H9 (cell line): ENCODE measurements at regions not wholly inside any gene's neighbourhood (a gene's known extent, or its start where the extent isn't known, plus 50 kb on each side); places are given as distances from the start of the nearest gene placed in this dataset.

Experiments
- DNase-seq: peaks from one replicate; pipeline ENCODE4 v3.0.0-alpha.2; 2017
- H2AFZ ChIP-seq: one replicate; pipeline ENCODE4 v1.6.1; 2013; ENCODE audit warnings: mild to moderate bottlenecking, low read length, control low read depth, moderate library complexity
- H2AK5ac ChIP-seq: 2 replicates; pipeline ENCODE4 v1.6.1; 2013; ENCODE audit warnings: low read length, control low read depth, mixed read lengths; ENCODE audit not compliant: insufficient read length
- H2BK120ac ChIP-seq: one replicate; pipeline ENCODE4 v1.6.1; 2013; ENCODE audit warnings: low read depth, mild to moderate bottlenecking, low read length, control low read depth, inconsistent platforms; ENCODE audit not compliant: poor library complexity, severe bottlenecking
- H2BK12ac ChIP-seq: 2 replicates; pipeline ENCODE4 v1.6.1; 2013; ENCODE audit warnings: low read length, control low read depth, mixed read lengths, low read depth; ENCODE audit not compliant: insufficient read length
- H2BK15ac ChIP-seq: 2 replicates; pipeline ENCODE4 v1.6.1; 2013; ENCODE audit warnings: low read depth, low read length, control low read depth
- H2BK20ac ChIP-seq: one replicate; pipeline ENCODE4 v1.6.1; 2013; ENCODE audit warnings: low read depth, mild to moderate bottlenecking, low read length, control low read depth, inconsistent platforms; ENCODE audit not compliant: poor library complexity, severe bottlenecking
- H2BK5ac ChIP-seq: 2 replicates; pipeline ENCODE4 v1.6.1; 2013; ENCODE audit warnings: low read length, control low read depth, mixed read lengths; ENCODE audit not compliant: insufficient read length
- H3K14ac ChIP-seq: 2 replicates; pipeline ENCODE4 v1.6.1; 2013; ENCODE audit warnings: low read length, control low read depth; ENCODE audit not compliant: insufficient read depth
- H3K18ac ChIP-seq: 2 replicates; pipeline ENCODE4 v1.6.1; 2013; ENCODE audit warnings: low read depth, mild to moderate bottlenecking, mixed read lengths, low read length, control low read depth; ENCODE audit not compliant: insufficient read length
- H3K23ac ChIP-seq: 2 replicates; pipeline ENCODE4 v1.6.1; 2013; ENCODE audit warnings: low read length, control low read depth, mixed read lengths, low read depth; ENCODE audit not compliant: insufficient read length
- H3K23me2 ChIP-seq: 2 replicates; pipeline ENCODE4 v1.6.1; 2013; ENCODE audit warnings: low read depth, mild to moderate bottlenecking, mixed read lengths, low read length, control low read depth; ENCODE audit not compliant: insufficient read length, poor library complexity, severe bottlenecking
- H3K27ac ChIP-seq: 2 replicates; pipeline ENCODE4 v1.5.1; 2013; ENCODE audit warnings: low read length, control low read depth, mixed read lengths, low read depth; ENCODE audit not compliant: insufficient read length
- H3K27me3 ChIP-seq: 2 replicates; pipeline ENCODE4 v1.6.1; 2013; ENCODE audit warnings: low read length, control low read depth, inconsistent platforms; ENCODE audit not compliant: insufficient read depth
- H3K4ac ChIP-seq: 2 replicates; pipeline ENCODE4 v1.6.1; 2013; ENCODE audit warnings: low read depth, mild to moderate bottlenecking, control low read depth, inconsistent platforms, low read length, moderate library complexity
- H3K4me1 ChIP-seq: 2 replicates; pipeline ENCODE4 v1.6.1; 2013; ENCODE audit warnings: low read length, control low read depth, inconsistent platforms; ENCODE audit not compliant: insufficient read depth
- H3K4me2 ChIP-seq: 2 replicates; pipeline ENCODE4 v1.6.1; 2013; ENCODE audit warnings: low read length, control low read depth, mixed read lengths; ENCODE audit not compliant: insufficient read length, insufficient read depth
- H3K56ac ChIP-seq: 2 replicates; pipeline ENCODE4 v1.6.1; 2013; ENCODE audit warnings: low read depth, mild to moderate bottlenecking, mixed read lengths, low read length, control low read depth; ENCODE audit not compliant: insufficient read length
- H3K79me1 ChIP-seq: 2 replicates; pipeline ENCODE4 v1.6.1; 2013; ENCODE audit warnings: low read depth, mild to moderate bottlenecking, moderate library complexity, low read length, control low read depth, inconsistent platforms; ENCODE audit not compliant: insufficient read depth, poor library complexity, severe bottlenecking
- H3K79me2 ChIP-seq: 2 replicates; pipeline ENCODE4 v1.6.1; 2013; ENCODE audit warnings: low read length, control low read depth, inconsistent platforms; ENCODE audit not compliant: insufficient read depth
- H3K9ac ChIP-seq: 2 replicates; pipeline ENCODE4 v1.6.1; 2013; ENCODE audit warnings: low read length, control low read depth, mixed read lengths; ENCODE audit not compliant: insufficient read length; ENCODE audit errors: extremely low read depth
- H3K9me3 ChIP-seq: one replicate; pipeline ENCODE4 v1.6.1; 2013; ENCODE audit warnings: low read depth, low read length, inconsistent platforms; ENCODE audit not compliant: control insufficient read depth
- H3T11ph ChIP-seq: one replicate; pipeline ENCODE4 v1.6.1; 2013; ENCODE audit warnings: mild to moderate bottlenecking, low read length, control low read depth, inconsistent platforms
- H4K20me1 ChIP-seq: one replicate; pipeline ENCODE4 v1.6.1; 2013; ENCODE audit not compliant: control insufficient read depth, insufficient read length, insufficient read depth
- H4K5ac ChIP-seq: 2 replicates; pipeline ENCODE4 v1.6.1; 2013; ENCODE audit warnings: low read depth, mild to moderate bottlenecking, mixed read lengths, low read length, control low read depth; ENCODE audit not compliant: insufficient read length
- H4K8ac ChIP-seq: replicated peaks from 2 replicates; pipeline ENCODE4 v1.6.1; 2013; ENCODE audit warnings: low read length, control low read depth, mixed read lengths, low read depth; ENCODE audit not compliant: insufficient read length
- H4K91ac ChIP-seq: 2 replicates; pipeline ENCODE4 v1.6.1; 2013; ENCODE audit warnings: low read depth, mild to moderate bottlenecking, moderate library complexity, mixed read lengths, low read length, control low read depth; ENCODE audit not compliant: insufficient read length
- H3K27ac Mint-ChIP-seq, 3 experiments: 2 replicates in 2 of 3; 3 replicates in 1 of 3; pipeline ENCODE4 v1.8.0; 2020 to 2021; ENCODE audit warnings: mixed read lengths in 3 of 3, mild to moderate bottlenecking in 1 of 3, moderate library complexity in 1 of 3
- H3K27me3 Mint-ChIP-seq: 2 replicates; pipeline ENCODE4 v1.8.0; 2021; ENCODE audit warnings: low read depth, mild to moderate bottlenecking, moderate library complexity, mixed read lengths
- H3K36me3 Mint-ChIP-seq, 3 experiments: 2 replicates in 2 of 3; 3 replicates in 1 of 3; pipeline ENCODE4 v1.8.0; 2020 to 2021; ENCODE audit warnings: low read depth in 3 of 3, mixed read lengths in 3 of 3; ENCODE audit not compliant: insufficient read depth in 1 of 3
- H3K4me1 Mint-ChIP-seq, 2 experiments: 2 replicates each; pipeline ENCODE4 v1.8.0; 2020; ENCODE audit warnings: mixed read lengths in 2 of 2
- H3K4me3 Mint-ChIP-seq, 2 experiments: 2 replicates in 1 of 2; 3 replicates in 1 of 2; pipeline ENCODE4 v1.8.0; 2020 to 2021; ENCODE audit warnings: mild to moderate bottlenecking in 2 of 2, mixed read lengths in 2 of 2, moderate library complexity in 1 of 2
- H3K9me3 Mint-ChIP-seq, 2 experiments: 2 replicates in 1 of 2; 3 replicates in 1 of 2; pipeline ENCODE4 v1.8.0; 2020; ENCODE audit warnings: mild to moderate bottlenecking in 2 of 2, mixed read lengths in 2 of 2, moderate library complexity in 1 of 2
- WGBS: extraction: QIAGEN DNeasy Blood & Tissue Kit; methylation state at CpG from one replicate; pipeline ENCODE4 v1.1.7; 2013; ENCODE audit warnings: missing lambda C conversion rate, low lambda C conversion rate, mixed read lengths; ENCODE audit not compliant: insufficient read length; ENCODE audit errors: extremely low coverage; 5-methylcytosine and 5-hydroxymethylcytosine counted together
- TF ChIP-seq, protein P1 (sequence below): fragments of 200-600 bp; sonication (generic); conservative IDR thresholded peaks from 3 replicates; pipeline ENCODE4 v1.8.0; 2021; ENCODE audit warnings: antibody characterized with exemption, mild to moderate bottlenecking

DNA sequence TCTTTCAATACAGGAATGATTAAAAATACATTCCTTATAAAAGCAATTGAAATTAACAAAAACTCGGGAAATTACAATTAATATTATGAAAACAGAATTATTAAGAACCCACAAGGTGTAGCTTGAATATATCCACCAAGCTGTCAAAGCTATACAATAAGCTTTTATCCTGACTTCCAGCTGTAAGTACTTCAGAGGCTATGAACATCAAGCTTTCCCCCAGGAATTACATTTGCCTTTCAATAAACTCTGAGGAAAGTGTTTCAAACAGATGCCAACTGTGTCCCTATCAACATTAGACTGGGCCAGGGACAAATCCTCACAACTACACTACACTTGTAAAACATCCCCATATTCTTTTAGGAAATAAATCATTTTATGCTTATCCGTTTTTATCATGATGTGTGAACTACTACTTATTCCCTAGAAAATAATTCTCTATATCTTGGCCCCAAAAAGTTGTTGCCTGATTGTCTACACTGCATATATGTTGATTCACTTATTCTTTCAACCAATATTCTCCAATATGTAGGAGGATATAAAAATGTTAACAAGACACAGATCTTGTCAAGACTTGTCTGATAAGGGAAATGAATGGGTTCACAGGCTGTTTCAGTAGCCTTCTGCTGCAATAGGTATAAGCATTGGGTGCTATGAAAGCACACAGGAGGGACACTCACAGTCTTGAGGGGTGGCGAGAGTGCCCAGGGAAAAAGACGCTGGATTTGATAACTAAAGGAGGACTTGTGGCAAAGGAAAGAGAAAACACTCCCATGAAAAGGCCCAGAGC lies 494.1 kb downstream of the CENPC start:
- Histone ChIP-seq H2BK5ac (no peak overlapping the region), H3K56ac (no peak overlapping the region), H4K5ac (no peak overlapping the region), H2BK20ac (no peak overlapping the region), H2AFZ (no peak overlapping the region), H3K27ac (no peak overlapping the region), H3K23ac (no peak overlapping the region), H2AK5ac (no peak overlapping the region), H3K4me1 (peaks cover 4% of the 10 kb centered on the region), H3K14ac (no peak overlapping the region), H3K79me1 (no peaks in the 10 kb centered on the region), H3K79me2 (no peaks in the 10 kb centered on the region), H3T11ph (no peak overlapping the region), H3K18ac (no peak overlapping the region), H3K9me3 (no peaks in the 10 kb centered on the region), H2BK120ac (no peak overlapping the region), H3K9ac (no peak overlapping the region), H2BK15ac (no peak overlapping the region), H3K4me2 (no peak overlapping the region), H4K20me1 (no peaks in the 10 kb centered on the region), H3K23me2 (no peaks in the 10 kb centered on the region), H2BK12ac (no peak overlapping the region), H3K27me3 (no peaks in the 10 kb centered on the region), H4K8ac (no peak overlapping the region), H3K4ac (no peak overlapping the region), H4K91ac (no peak overlapping the region)
- DNase-seq = no peak
- Mint-ChIP-seq H3K36me3 (no peaks in the 10 kb centered on the region), H3K4me1 (peaks cover 24 to 26% of the 10 kb centered on the region in 2 experiments), H3K9me3 (no peaks in the 10 kb centered on the region; a peak in 2 of 5 replicates), H3K4me3 (no peak overlapping the region), H3K27ac (no peak overlapping the region; a peak in 1 of 7 replicates), H3K27me3 (peaks cover 8% of the 10 kb centered on the region; the same call in 1 of the 2 replicates)
- WGBS = no CpG with 5 or more reads among the region's 4 CpGs
- TF ChIP-seq, protein P1, sequence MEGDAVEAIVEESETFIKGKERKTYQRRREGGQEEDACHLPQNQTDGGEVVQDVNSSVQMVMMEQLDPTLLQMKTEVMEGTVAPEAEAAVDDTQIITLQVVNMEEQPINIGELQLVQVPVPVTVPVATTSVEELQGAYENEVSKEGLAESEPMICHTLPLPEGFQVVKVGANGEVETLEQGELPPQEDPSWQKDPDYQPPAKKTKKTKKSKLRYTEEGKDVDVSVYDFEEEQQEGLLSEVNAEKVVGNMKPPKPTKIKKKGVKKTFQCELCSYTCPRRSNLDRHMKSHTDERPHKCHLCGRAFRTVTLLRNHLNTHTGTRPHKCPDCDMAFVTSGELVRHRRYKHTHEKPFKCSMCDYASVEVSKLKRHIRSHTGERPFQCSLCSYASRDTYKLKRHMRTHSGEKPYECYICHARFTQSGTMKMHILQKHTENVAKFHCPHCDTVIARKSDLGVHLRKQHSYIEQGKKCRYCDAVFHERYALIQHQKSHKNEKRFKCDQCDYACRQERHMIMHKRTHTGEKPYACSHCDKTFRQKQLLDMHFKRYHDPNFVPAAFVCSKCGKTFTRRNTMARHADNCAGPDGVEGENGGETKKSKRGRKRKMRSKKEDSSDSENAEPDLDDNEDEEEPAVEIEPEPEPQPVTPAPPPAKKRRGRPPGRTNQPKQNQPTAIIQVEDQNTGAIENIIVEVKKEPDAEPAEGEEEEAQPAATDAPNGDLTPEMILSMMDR = no peak
